OCI-LY7 (cell line): ENCODE measurements at regions not wholly inside any gene's neighbourhood (a gene's known extent, or its start where the extent isn't known, plus 50 kb on each side); places are given as distances from the start of the nearest gene placed in this dataset.

Experiments
- BruUV-seq: library from RNA; stranded (reverse); fragments of 400-500 nt; replicated peaks from 2 replicates; lab custom pipeline; 2021; lab: Mats Ljungman, UMichigan
- CTCF ChIA-PET: fragments of 300-600 bp; sonication (Branson Sonifier 250); formaldehyde crosslinking; loops from one replicate; lab custom pipeline; 2022; ENCODE audit warnings: antibody characterized with exemption; ENCODE audit not compliant: unreplicated experiment; lab: Charles Lee
- POLR2A ChIA-PET: fragments of 300-600 bp; sonication (Branson Sonifier 250); formaldehyde crosslinking; loops from one replicate; lab custom pipeline; 2022; ENCODE audit warnings: antibody characterized with exemption; lab: Charles Lee
- DNase-seq: peaks from one replicate; pipeline ENCODE4 v3.0.0-alpha.2; 2015; ENCODE audit warnings: low spot score
- H2AFZ ChIP-seq: fragments of 200-600 bp; sonication (generic), shearing (Covaris generic); 2 replicates; pipeline ENCODE4 v1.6.1; 2014; ENCODE audit warnings: mild to moderate bottlenecking, antibody characterized with exemption, low read length, moderate library complexity
- H3K27ac ChIP-seq: fragments of 200-600 bp; sonication (generic); 2 replicates; pipeline ENCODE4 v1.5.1; 2014; ENCODE audit warnings: mixed run types, low read depth, mild to moderate bottlenecking, moderate library complexity, low read length, inconsistent platforms; ENCODE audit not compliant: poor library complexity, severe bottlenecking
- H3K36me3 ChIP-seq: fragments of 200-600 bp; sonication (generic); 2 replicates; pipeline ENCODE4 v1.6.1; 2014; ENCODE audit warnings: mild to moderate bottlenecking, antibody characterized with exemption, low read length, moderate library complexity, mixed read lengths; ENCODE audit not compliant: insufficient read depth
- H3K4me1 ChIP-seq: fragments of 200-600 bp; sonication (generic); 2 replicates; pipeline ENCODE4 v1.5.1; 2014; ENCODE audit warnings: mild to moderate bottlenecking, low read length; ENCODE audit not compliant: insufficient read depth, poor library complexity, severe bottlenecking
- H3K4me2 ChIP-seq: fragments of 200-600 bp; sonication (generic); 2 replicates; pipeline ENCODE4 v1.6.1; 2014; ENCODE audit warnings: mild to moderate bottlenecking, low read length
- H3K4me3 ChIP-seq: fragments of 200-600 bp; sonication (generic); 2 replicates; pipeline ENCODE4 v1.5.1; 2014; ENCODE audit warnings: mild to moderate bottlenecking, low read depth, low read length; ENCODE audit not compliant: poor library complexity, severe bottlenecking
- H3K79me2 ChIP-seq: fragments of 200-600 bp; sonication (generic); 2 replicates; pipeline ENCODE4 v1.6.1; 2016; ENCODE audit warnings: low read depth, mild to moderate bottlenecking, low read length, moderate library complexity, mixed read lengths; ENCODE audit not compliant: insufficient read depth
- H3K9me2 ChIP-seq: fragments of 200-600 bp; sonication (generic); 2 replicates; pipeline ENCODE4 v1.6.1; 2016; ENCODE audit warnings: mild to moderate bottlenecking, low read length, mixed read lengths; ENCODE audit not compliant: insufficient read depth
- H3K9me3 ChIP-seq: fragments of 200-600 bp; sonication (generic); 2 replicates; pipeline ENCODE4 v1.6.1; 2014; ENCODE audit warnings: mild to moderate bottlenecking, mixed run types, low read length, mixed read lengths
- H4K20me1 ChIP-seq: fragments of 200-600 bp; sonication (generic); 2 replicates; pipeline ENCODE4 v1.6.1; 2014; ENCODE audit warnings: mild to moderate bottlenecking, antibody characterized with exemption, low read length, moderate library complexity, mixed read lengths; ENCODE audit not compliant: insufficient read depth
- EZH2phosphoT487 ChIP-seq: fragments of 200-600 bp; sonication (generic); IDR thresholded peaks from 2 replicates; pipeline ENCODE4 v1.6.1; 2018; ENCODE audit warnings: low read depth, borderline replicate concordance, mild to moderate bottlenecking, mixed run types, antibody characterized with exemption, low read length, moderate library complexity, mixed read lengths
- intact Hi-C: fragments of 100-400 bp; cut with micrococcal nuclease; formaldehyde crosslinking; loops from one replicate; pipeline ENCODE4 v1.10.0; 2022; ENCODE audit not compliant: unreplicated experiment
- TF ChIP-seq, protein P1 (sequence below): fragments of 200-600 bp; sonication (generic); conservative IDR thresholded peaks from 2 replicates; pipeline ENCODE4 v1.5.1; 2014; ENCODE audit warnings: mild to moderate bottlenecking, antibody characterized with exemption, low read length, moderate library complexity, mixed read lengths

DNA sequence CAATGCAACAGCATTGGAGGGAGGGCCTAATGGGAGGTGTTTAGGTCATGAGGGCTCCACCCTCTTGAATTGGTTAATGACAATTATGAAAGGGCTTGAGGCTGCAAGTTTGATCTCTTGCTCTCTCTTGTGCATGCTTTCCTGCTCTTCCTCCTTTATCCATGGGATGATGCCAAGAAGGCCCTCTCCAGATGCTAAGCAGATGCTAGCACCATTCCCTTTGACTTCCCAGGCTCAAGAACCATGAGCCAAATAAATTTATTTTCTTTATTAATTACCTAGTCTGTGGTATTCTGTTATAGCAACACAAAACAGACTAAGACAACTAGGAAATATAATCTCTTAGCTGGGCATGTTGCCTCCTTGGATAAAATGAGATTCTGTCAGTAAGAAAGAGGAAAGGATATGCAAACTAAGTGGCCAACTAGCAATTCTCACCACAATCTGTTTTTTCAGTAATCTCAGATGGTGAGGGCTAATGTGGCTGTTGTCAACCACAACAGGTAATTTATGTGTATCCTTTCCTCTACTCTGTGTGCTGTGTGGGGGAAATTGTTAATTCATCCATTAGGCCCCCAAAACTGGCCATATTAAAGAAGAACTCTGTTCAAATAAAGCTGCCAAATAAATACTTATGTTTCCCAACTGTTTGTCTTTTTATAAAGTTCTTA, 269.1 kb upstream of the CD180 start:
- no peaks in the 10 kb centered on the region for H3K4me1 ChIP-seq
- POLR2A ChIA-PET, result no interaction called here
- no peaks in the 10 kb centered on the region for H3K36me3 ChIP-seq
- H3K79me2 ChIP-seq, result no peaks in the 10 kb centered on the region
- TF ChIP-seq EZH2phosphoT487, result no peak
- TF ChIP-seq, protein P1, sequence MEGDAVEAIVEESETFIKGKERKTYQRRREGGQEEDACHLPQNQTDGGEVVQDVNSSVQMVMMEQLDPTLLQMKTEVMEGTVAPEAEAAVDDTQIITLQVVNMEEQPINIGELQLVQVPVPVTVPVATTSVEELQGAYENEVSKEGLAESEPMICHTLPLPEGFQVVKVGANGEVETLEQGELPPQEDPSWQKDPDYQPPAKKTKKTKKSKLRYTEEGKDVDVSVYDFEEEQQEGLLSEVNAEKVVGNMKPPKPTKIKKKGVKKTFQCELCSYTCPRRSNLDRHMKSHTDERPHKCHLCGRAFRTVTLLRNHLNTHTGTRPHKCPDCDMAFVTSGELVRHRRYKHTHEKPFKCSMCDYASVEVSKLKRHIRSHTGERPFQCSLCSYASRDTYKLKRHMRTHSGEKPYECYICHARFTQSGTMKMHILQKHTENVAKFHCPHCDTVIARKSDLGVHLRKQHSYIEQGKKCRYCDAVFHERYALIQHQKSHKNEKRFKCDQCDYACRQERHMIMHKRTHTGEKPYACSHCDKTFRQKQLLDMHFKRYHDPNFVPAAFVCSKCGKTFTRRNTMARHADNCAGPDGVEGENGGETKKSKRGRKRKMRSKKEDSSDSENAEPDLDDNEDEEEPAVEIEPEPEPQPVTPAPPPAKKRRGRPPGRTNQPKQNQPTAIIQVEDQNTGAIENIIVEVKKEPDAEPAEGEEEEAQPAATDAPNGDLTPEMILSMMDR, result no peak
- no peak for DNase-seq
- intact Hi-C loops, result no loop called here
- no peak overlapping the region for H3K4me2 ChIP-seq
- CTCF ChIA-PET, result no interaction called here
- no peak overlapping the region for H3K4me3 ChIP-seq
- no peak overlapping the region for H3K27ac ChIP-seq
- no TSS peak for BruUV-seq
- H2AFZ ChIP-seq, result no peak overlapping the region
- H3K9me2 ChIP-seq, result no peaks in the 10 kb centered on the region
- H3K9me3 ChIP-seq, result no peaks in the 10 kb centered on the region
- H4K20me1 ChIP-seq, result no peaks in the 10 kb centered on the region

DNA sequence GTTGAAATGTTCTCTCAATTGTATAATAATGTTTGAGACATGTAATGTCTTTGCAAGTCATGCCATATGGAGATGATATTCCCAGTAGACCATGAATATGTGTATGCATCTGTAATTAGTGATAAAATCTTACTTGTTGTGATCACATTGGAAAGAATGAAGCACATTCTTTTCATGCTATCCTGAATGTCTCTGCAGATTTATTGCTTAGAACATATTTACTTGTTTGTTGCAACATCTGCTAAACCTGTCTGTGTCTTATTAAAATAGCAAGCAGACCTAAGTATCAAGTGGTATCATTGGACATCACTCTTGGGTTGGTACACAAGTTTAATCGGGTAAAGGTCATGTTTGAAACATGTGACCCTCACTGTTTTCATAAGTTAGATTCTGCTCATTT, 265.5 kb upstream of the CD180 start:
- Histone ChIP-seq H3K4me1 (no peaks in the 10 kb centered on the region), H4K20me1 (no peaks in the 10 kb centered on the region), H3K36me3 (no peaks in the 10 kb centered on the region), H3K79me2 (no peaks in the 10 kb centered on the region), H3K4me2 (no peak overlapping the region), H3K4me3 (no peak overlapping the region), H2AFZ (no peak overlapping the region), H3K9me3 (no peaks in the 10 kb centered on the region), H3K27ac (no peak overlapping the region), H3K9me2 (no peaks in the 10 kb centered on the region)
- TF ChIP-seq, protein P1, result no peak
- no peak for TF ChIP-seq EZH2phosphoT487
- CTCF ChIA-PET, result no interaction called here
- intact Hi-C loops, result no loop called here
- DNase-seq, result no peak
- POLR2A ChIA-PET, result interaction anchor here (0.7 kb wide), 1 partner anchor 38 kb away, joined by 3 read pairs; no protein-coding TSS in a partner anchor
- no TSS peak for BruUV-seq

DNA sequence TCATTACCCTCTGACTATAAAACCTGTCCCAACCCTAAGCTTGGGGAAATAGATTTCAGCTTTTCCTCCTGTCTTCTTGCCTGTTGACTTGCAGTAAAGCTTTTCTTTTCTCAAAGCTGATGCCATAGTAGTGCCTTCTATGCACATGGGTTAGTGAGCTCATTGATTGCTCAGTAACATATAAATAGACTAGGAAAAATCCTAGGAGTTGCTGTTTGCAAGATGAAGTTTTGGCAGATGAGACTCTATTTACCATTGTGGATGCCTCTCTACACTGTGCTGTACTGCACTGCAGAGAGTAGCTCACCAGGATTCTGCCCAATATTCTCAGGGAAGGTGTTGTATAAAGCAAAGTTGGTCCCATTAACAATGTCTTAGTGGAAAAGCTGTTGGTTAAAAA, 262.7 kb upstream of the CD180 start:
- no peaks in the 10 kb centered on the region for H4K20me1 ChIP-seq
- no peaks in the 10 kb centered on the region for H3K9me2 ChIP-seq
- H3K9me3 ChIP-seq, result no peaks in the 10 kb centered on the region
- H3K27ac ChIP-seq, result no peak overlapping the region
- no peak overlapping the region for H3K4me3 ChIP-seq
- H3K36me3 ChIP-seq, result no peaks in the 10 kb centered on the region
- no peak for TF ChIP-seq EZH2phosphoT487
- TF ChIP-seq, protein P1, result no peak
- POLR2A ChIA-PET, result interaction anchor here (0.7 to 1.0 kb wide), 2 partner anchors 9 to 335 kb away, joined by 3 read pairs; no protein-coding TSS in a partner anchor
- H3K79me2 ChIP-seq, result no peaks in the 10 kb centered on the region
- H2AFZ ChIP-seq, result no peak overlapping the region
- DNase-seq, result no peak
- BruUV-seq, result no TSS peak
- no peaks in the 10 kb centered on the region for H3K4me1 ChIP-seq
- no peak overlapping the region for H3K4me2 ChIP-seq
- CTCF ChIA-PET, result no interaction called here
- intact Hi-C loops, result no loop called here
